ENCODE measurements at regions not wholly inside any gene's neighbourhood (a gene's known extent, or its start where the extent isn't known, plus 50 kb on each side); places are given as distances from the start of the nearest gene placed in this dataset.
"Not testable (repeated sequence)": the region's sequence is repeated elsewhere in the genome, so short reads cannot be mapped to it uniquely, and the experiment has no call there.

GRCh38 chr7:1300636-1301035, 68.0 kb downstream of the UNCX start:
- Histone ChIP-seq H3K4me1 (ENCODE audit: control insufficient read depth, insufficient read depth, low read length) (peaks cover 27% of the 10 kb centered on the region), H3K9me3 (ENCODE audit: control insufficient read depth, low read length) (no peaks in the 10 kb centered on the region), H3K36me3 (ENCODE audit: control insufficient read depth, insufficient read depth, low read length) (no peaks in the 10 kb centered on the region), H3K4me3 (ENCODE audit: insufficient read depth, low read depth, low read length) (no peak overlapping the region), H3K27ac (ENCODE audit: insufficient read depth, low read depth, low read length, poor library complexity, severe bottlenecking) (no peak overlapping the region), H3K27me3 (ENCODE audit: control insufficient read depth, insufficient read depth, low read length, poor library complexity, severe bottlenecking) (no peaks in the 10 kb centered on the region)
- 79 to 86% methylated on average over 17 of the region's 17 CpGs for WGBS, 2 experiments

DNA sequence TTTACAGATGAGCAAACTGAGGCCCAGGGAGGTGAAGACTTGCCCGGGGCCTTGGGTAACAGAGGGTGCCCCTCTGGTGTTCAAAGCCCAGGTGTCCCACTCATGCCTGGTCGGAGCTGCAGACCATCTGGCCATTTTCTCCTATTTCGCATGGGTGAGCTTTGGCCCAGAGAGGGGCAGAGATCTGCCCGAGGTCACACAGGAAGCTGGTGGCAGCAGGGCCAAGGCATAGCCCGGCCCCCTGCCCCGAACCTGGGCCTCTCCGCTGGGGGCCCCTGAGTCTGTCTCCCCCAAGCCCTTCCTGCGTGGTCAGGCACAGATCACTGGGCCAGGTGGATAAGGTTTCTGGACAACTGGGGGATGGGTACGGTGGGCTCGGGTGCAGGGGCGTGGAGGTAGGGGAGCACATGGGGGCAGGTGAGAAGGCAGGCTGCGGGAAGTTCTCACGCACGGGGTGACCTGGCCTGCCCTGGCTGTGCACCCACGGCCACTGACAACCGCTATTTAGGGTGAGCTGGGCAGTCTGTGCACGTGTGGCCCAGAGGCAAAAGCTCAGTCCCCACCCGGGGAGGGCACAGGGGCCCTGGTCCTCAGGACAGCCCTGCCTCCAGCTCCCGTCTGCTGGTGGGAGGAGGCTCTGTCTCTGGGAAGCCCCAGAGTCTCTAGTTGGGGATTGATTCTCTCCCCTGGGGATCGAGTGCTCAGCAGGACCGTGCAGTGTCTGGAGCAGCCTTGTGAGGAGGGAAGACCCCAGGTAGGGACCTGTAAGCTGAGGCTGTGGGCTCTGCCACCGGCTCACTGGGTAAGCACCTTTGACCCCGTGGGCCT, 68.6 kb downstream of the UNCX start:
- Histone ChIP-seq H3K36me3 (ENCODE audit: control insufficient read depth, insufficient read depth, low read length) (no peaks in the 10 kb centered on the region), H3K27ac (ENCODE audit: insufficient read depth, low read depth, low read length, poor library complexity, severe bottlenecking) (no peak overlapping the region), H3K4me1 (ENCODE audit: control insufficient read depth, insufficient read depth, low read length) (peaks cover 27% of the 10 kb centered on the region), H3K4me3 (ENCODE audit: insufficient read depth, low read depth, low read length) (no peak overlapping the region), H3K27me3 (ENCODE audit: control insufficient read depth, insufficient read depth, low read length, poor library complexity, severe bottlenecking) (no peaks in the 10 kb centered on the region), H3K9me3 (ENCODE audit: control insufficient read depth, low read length) (no peaks in the 10 kb centered on the region)
- 85 to 86% methylated on average over 23 of the region's 23 CpGs for WGBS, 2 experiments

DNA sequence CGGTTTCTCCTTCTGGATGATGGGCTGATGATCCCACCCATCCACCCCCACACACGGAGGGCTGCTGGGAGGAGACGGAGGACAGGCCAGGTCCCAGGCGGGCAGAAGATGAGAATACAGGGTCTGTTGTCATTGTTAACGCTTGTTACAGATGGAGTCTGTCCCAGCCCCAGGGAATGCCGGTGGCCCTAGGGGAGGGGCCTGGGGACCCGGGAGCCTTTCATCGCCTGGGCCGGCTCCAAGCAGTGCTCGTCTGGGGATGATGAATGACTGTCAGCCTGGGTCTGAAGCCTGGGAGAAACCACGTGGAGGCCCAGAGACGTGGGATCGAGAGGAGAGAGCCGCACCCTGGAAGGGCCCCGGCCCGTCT, 69.2 kb downstream of the UNCX start:
- H3K36me3 ChIP-seq (ENCODE audit: control insufficient read depth, insufficient read depth, low read length), result no peaks in the 10 kb centered on the region
- H3K9me3 ChIP-seq (ENCODE audit: control insufficient read depth, low read length), result no peaks in the 10 kb centered on the region
- peaks cover 25% of the 10 kb centered on the region for H3K4me1 ChIP-seq (ENCODE audit: control insufficient read depth, insufficient read depth, low read length)
- H3K27me3 ChIP-seq (ENCODE audit: control insufficient read depth, insufficient read depth, low read length, poor library complexity, severe bottlenecking), result no peaks in the 10 kb centered on the region
- WGBS, 2 experiments, result 71 to 75% methylated on average over 16 of the region's 16 CpGs
- H3K4me3 ChIP-seq (ENCODE audit: insufficient read depth, low read depth, low read length), result no peak overlapping the region
- no peak overlapping the region for H3K27ac ChIP-seq (ENCODE audit: insufficient read depth, low read depth, low read length, poor library complexity, severe bottlenecking)

- Histone ChIP-seq H3K4me1 (ENCODE audit: control insufficient read depth, insufficient read depth, low read length) (peaks cover 23% of the 10 kb centered on the region), H3K27me3 (ENCODE audit: control insufficient read depth, insufficient read depth, low read length, poor library complexity, severe bottlenecking) (no peaks in the 10 kb centered on the region), H3K27ac (ENCODE audit: insufficient read depth, low read depth, low read length, poor library complexity, severe bottlenecking) (no peak overlapping the region), H3K4me3 (ENCODE audit: insufficient read depth, low read depth, low read length) (no peak overlapping the region), H3K36me3 (ENCODE audit: control insufficient read depth, insufficient read depth, low read length) (no peaks in the 10 kb centered on the region), H3K9me3 (ENCODE audit: control insufficient read depth, low read length) (no peaks in the 10 kb centered on the region)
- 92 to 93% methylated on average over 11 of the region's 11 CpGs for WGBS, 2 experiments
These were observed 70.3 kb downstream of the UNCX start for GRCh38 chr7:1302936-1303335.

- not testable (repeated sequence) for H3K27ac ChIP-seq (ENCODE audit: insufficient read depth, low read depth, low read length, poor library complexity, severe bottlenecking); H3K36me3 ChIP-seq (ENCODE audit: control insufficient read depth, insufficient read depth, low read length); H3K4me3 ChIP-seq (ENCODE audit: insufficient read depth, low read depth, low read length); H3K9me3 ChIP-seq (ENCODE audit: control insufficient read depth, low read length); H3K27me3 ChIP-seq (ENCODE audit: control insufficient read depth, insufficient read depth, low read length, poor library complexity, severe bottlenecking)
- 86 to 90% methylated on average over 15 of the region's 15 CpGs for WGBS, 2 experiments
- peaks cover 20% of the 10 kb centered on the region for H3K4me1 ChIP-seq (ENCODE audit: control insufficient read depth, insufficient read depth, low read length)
These were observed 71.3 kb downstream of the UNCX start for GRCh38 chr7:1304011-1304410.

GRCh38 chr7:1305873-1306272, 73.2 kb downstream of the UNCX start:
- Histone ChIP-seq H3K9me3 (ENCODE audit: control insufficient read depth, low read length) (no peaks in the 10 kb centered on the region), H3K4me1 (ENCODE audit: control insufficient read depth, insufficient read depth, low read length) (peaks cover 12% of the 10 kb centered on the region), H3K27ac (ENCODE audit: insufficient read depth, low read depth, low read length, poor library complexity, severe bottlenecking) (no peak overlapping the region), H3K27me3 (ENCODE audit: control insufficient read depth, insufficient read depth, low read length, poor library complexity, severe bottlenecking) (no peaks in the 10 kb centered on the region), H3K4me3 (ENCODE audit: insufficient read depth, low read depth, low read length) (no peak overlapping the region), H3K36me3 (ENCODE audit: control insufficient read depth, insufficient read depth, low read length) (no peaks in the 10 kb centered on the region)
- 86 to 88% methylated on average over 5 of the region's 5 CpGs for WGBS, 2 experiments

- Histone ChIP-seq H3K4me3 (ENCODE audit: insufficient read depth, low read depth, low read length) (no peak overlapping the region), H3K27me3 (ENCODE audit: control insufficient read depth, insufficient read depth, low read length, poor library complexity, severe bottlenecking) (no peaks in the 10 kb centered on the region), H3K27ac (ENCODE audit: insufficient read depth, low read depth, low read length, poor library complexity, severe bottlenecking) (no peak overlapping the region), H3K36me3 (ENCODE audit: control insufficient read depth, insufficient read depth, low read length) (no peaks in the 10 kb centered on the region), H3K4me1 (ENCODE audit: control insufficient read depth, insufficient read depth, low read length) (no peaks in the 10 kb centered on the region), H3K9me3 (ENCODE audit: control insufficient read depth, low read length) (peaks cover 2% of the 10 kb centered on the region)
- WGBS, 2 experiments, result 94 to 95% methylated on average over 14 of the region's 14 CpGs
These were observed 75.2 kb downstream of the UNCX start for GRCh38 chr7:1307828-1308227.

GRCh38 chr7:1309290-1309689, 76.6 kb downstream of the UNCX start:
- Histone ChIP-seq H3K36me3 (ENCODE audit: control insufficient read depth, insufficient read depth, low read length) (no peaks in the 10 kb centered on the region), H3K27me3 (ENCODE audit: control insufficient read depth, insufficient read depth, low read length, poor library complexity, severe bottlenecking) (no peaks in the 10 kb centered on the region), H3K27ac (ENCODE audit: insufficient read depth, low read depth, low read length, poor library complexity, severe bottlenecking) (no peak overlapping the region), H3K4me1 (ENCODE audit: control insufficient read depth, insufficient read depth, low read length) (no peaks in the 10 kb centered on the region), H3K9me3 (ENCODE audit: control insufficient read depth, low read length) (peaks cover 2% of the 10 kb centered on the region), H3K4me3 (ENCODE audit: insufficient read depth, low read depth, low read length) (no peak overlapping the region)
- WGBS, 2 experiments, result 92 to 96% methylated on average over 4 of the region's 4 CpGs

DNA sequence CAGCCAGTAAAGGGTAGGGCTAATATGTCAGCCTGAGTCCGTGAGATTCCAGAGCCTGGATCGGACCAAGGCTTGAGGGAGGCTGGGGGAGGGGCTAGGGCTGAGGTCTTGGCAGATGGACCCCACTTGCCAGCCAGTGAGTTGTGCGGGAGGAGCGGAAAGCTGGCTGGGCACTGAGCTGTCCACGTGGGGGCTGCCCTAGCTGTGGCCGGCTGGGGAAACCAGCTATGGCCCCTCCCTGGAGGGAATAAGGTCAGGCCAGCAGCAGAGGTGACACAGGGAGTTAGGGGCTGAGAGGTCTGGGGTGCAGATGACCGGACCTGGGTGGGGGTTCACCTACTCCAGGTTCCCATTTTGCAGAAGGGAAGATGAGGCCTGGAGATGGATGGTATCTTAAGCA, 77.3 kb downstream of the UNCX start:
- Histone ChIP-seq H3K4me1 (ENCODE audit: control insufficient read depth, insufficient read depth, low read length) (no peaks in the 10 kb centered on the region), H3K4me3 (ENCODE audit: insufficient read depth, low read depth, low read length) (no peak overlapping the region), H3K27me3 (ENCODE audit: control insufficient read depth, insufficient read depth, low read length, poor library complexity, severe bottlenecking) (no peaks in the 10 kb centered on the region), H3K9me3 (ENCODE audit: control insufficient read depth, low read length) (peaks cover 2% of the 10 kb centered on the region), H3K27ac (ENCODE audit: insufficient read depth, low read depth, low read length, poor library complexity, severe bottlenecking) (no peak overlapping the region), H3K36me3 (ENCODE audit: control insufficient read depth, insufficient read depth, low read length) (no peaks in the 10 kb centered on the region)
- WGBS, 2 experiments, result 87 to 89% methylated on average over 7 of the region's 7 CpGs

DNA sequence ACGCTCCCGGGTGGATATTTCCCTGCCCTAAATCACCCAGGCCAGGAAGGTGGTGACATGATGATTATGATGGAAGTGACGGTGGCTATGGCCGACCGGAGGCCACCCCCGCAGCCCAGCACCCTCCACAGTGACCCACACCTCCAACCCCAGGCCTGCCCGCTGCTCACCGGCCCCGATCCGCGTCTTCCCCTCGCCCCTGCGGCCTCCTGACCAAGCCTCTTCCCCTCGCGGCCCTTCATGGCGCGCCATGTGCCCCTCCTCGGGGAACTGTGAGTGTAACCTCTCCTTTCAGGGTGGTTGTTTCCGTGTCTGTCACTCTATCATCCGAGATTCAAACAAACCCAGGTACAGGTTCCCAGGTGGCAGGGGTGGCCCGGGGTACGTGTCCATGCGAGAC, 78.3 kb downstream of the UNCX start:
- Histone ChIP-seq H3K36me3 (ENCODE audit: control insufficient read depth, insufficient read depth, low read length) (no peaks in the 10 kb centered on the region), H3K27me3 (ENCODE audit: control insufficient read depth, insufficient read depth, low read length, poor library complexity, severe bottlenecking) (no peaks in the 10 kb centered on the region), H3K9me3 (ENCODE audit: control insufficient read depth, low read length) (peaks cover 2% of the 10 kb centered on the region), H3K27ac (ENCODE audit: insufficient read depth, low read depth, low read length, poor library complexity, severe bottlenecking) (no peak overlapping the region), H3K4me1 (ENCODE audit: control insufficient read depth, insufficient read depth, low read length) (no peaks in the 10 kb centered on the region), H3K4me3 (ENCODE audit: insufficient read depth, low read depth, low read length) (no peak overlapping the region)
- 87 to 90% methylated on average over 23 of the region's 23 CpGs for WGBS, 2 experiments
